GM18867 (cell line): ENCODE measurements at regions not wholly inside any gene's neighbourhood (a gene's known extent, or its start where the extent isn't known, plus 50 kb on each side); places are given as distances from the start of the nearest gene placed in this dataset.
"Not testable (repeated sequence)": the region's sequence is repeated elsewhere in the genome, so short reads cannot be mapped to it uniquely, and the experiment has no call there.

ENCODE experiments used
- ATAC-seq: cut with Tn5 transposase; IDR thresholded peaks from one replicate; pipeline ENCODE4 v1.9.1; 2021; ENCODE audit warnings: mild to moderate bottlenecking, moderate library complexity; ENCODE audit not compliant: unreplicated experiment

DNA sequence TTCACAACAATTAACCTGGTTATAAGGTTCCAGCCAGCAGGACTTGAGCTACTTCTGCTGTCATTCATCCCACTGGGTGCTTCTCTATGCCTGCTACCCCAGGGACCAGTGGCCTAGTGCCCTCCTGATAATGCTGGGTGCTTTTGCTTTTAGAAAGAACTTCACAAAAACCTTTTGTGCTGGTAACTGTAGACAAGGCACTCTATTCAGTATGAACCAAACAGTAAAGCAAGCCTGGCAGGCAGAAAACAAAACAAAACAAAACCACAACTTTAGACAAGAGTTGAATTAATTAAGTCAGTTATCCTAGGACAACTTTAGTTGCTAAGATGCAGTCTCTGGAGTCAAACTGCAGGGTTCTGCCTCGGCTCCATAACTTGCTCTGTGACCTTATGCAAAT lies 61.9 kb upstream of the ADGRL2 start:
- no peak for ATAC-seq

DNA sequence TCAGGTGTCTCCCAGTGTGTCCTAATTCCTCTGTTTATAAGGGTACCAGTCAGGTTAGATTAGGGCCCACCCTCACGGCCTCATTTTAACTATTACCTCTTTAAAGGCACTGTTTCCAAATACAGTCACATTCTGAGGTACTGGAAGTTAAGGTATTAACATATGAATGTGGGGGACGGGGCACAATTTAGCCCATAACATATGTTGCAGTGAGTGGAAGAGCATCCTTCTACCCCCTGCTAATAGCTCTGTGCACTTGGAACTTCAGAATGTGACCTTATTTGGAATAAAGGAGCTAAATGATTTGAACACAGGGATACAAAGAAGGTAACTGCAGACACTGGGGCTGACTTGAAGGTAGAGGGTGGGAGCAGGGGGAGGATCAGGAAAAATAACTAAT lies 67.3 kb upstream of the ADGRL2 start:
- ATAC-seq, result no peak

- no peak for ATAC-seq
Observed at GRCh38 chr1:81731989-81732388, 68.7 kb upstream of the ADGRL2 start.

DNA sequence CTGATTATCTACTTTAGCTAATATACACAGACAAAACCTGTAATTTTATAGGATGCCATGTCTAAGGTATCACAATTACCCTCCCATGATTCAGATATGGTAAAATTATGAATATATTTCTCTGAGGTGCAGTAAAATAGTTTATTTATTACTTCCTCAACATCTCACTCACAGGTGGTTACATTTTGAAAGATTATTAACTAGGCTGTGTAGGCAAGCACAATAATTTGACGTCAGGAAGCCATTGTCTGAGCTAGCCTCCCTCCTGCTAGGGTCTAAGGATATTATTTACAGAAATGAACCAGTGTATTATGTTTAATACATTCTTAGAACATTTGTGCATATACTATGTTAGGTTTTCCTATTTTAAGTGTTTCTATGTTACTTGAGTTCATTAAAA lies 69.9 kb upstream of the ADGRL2 start:
- no peak for ATAC-seq

DNA sequence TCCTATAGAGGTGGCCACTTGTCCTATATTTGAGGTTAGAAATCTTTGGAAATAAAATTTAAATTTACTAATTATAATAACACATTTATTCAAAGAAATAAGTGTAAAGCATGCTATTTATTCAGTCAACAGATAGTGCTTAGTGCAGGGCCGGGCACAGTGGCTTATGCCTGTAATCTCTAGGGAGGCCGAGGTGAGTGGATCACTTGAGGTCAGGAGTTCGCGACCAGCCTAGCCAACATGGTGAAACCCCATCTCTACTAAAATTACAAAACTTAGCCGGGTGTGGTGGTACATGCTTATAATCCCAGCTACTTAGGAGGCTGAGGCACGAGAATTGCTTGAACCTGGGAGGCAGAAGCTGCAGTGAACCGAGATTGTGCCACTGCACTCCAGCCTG lies 70.4 kb upstream of the ADGRL2 start:
- not testable (repeated sequence) for ATAC-seq

- no peak for ATAC-seq
Observed at GRCh38 chr1:81729818-81730217, 70.9 kb upstream of the ADGRL2 start.

- ATAC-seq, result no peak
Observed at GRCh38 chr1:81729239-81729638, 71.5 kb upstream of the ADGRL2 start.

DNA sequence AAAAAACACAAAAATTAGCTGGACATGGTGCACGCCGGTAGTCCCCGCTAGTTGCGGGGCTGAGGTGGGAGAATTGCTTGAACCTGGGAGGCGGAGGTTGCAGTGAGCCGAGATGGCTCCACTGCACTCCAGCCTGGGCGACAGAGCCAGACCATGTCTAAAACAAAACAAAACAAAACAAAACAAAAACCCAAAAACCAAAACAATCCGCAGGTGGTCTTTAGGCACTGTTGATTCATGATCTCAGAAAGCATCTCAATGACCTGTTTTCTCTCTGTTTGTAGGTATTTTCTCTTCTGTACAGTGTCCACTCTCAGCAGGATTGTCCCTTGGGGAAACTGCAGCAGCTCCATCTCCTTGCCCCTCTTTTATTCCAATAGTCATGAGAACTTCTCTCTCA lies 74.9 kb upstream of the ADGRL2 start:
- no peak for ATAC-seq

DNA sequence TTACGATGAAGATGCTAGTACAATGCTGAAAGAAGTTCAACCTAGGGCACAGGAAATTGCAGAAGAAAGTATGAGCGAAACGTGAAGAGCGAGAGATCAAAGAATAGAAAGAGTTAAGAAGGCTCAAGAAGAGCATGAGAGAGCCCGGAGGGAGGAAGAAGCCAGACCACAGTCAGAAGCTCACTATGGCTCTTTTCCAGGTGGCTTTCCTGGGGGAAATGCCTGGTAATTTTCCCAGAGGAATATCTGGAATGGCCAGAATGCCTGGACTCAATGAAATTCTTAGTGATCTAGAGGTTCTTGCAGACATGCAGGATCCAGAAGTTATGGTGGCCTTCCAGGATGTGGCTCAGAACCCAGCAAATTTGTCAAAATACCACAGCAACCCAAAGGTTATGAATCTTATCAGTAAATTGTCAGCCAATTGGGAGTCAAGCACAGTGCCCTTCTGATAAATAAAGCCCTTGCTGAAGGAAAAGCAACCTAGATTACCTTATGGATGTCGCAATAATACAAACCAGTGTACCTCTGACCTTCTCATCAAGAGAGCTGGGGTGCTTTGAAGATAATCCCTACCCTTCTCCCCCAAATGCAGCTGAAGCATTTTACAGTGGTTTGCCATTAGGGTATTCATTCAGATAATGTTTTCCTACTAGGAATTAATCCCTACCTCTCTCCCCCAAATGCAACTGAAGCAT lies 78.0 kb upstream of the ADGRL2 start:
- ATAC-seq, result not testable (repeated sequence)

DNA sequence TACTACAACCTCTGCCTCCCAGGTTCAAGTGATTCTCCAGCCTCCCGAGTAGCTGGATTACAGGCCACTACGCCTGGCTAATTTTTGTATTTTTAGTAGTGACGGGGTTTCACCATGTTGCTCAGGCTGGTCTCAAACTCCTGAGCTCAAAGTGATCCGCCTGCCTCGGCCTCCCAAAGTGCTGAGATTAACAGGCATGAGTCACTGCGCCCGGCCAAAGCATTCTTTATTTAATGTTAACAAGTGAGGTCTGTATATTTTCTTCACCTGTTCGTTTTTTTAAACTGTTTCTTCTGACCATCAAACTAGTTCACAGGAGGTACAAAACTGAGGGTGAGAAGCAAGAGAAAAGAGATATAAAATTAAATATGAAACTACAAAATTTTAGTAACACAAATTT lies 80.5 kb upstream of the ADGRL2 start:
- ATAC-seq, result not testable (repeated sequence)

DNA sequence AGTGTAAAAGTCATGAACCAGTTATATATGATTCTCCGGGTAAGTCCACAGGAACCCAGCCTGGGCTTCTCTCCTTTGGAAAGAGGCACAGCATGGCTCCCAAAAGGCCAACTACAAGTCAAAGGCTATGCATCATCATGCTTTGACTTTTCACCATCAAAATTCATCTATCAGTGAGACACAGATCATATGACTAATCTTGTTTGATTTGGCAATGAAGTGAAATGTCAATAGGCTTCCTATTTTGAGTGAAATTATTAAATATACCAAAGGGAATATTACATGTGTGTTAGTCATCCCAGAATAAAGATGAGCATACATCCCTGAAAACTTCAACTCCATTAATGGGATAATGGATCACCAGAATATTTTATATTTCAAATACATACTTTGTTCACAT lies 83.5 kb upstream of the ADGRL2 start:
- ATAC-seq, result no peak

- ATAC-seq, result no peak
Observed at GRCh38 chr1:81715391-81715790, 85.3 kb upstream of the ADGRL2 start.

GRCh38 chr1:81714636-81715035 lies 86.1 kb upstream of the ADGRL2 start:
- no peak for ATAC-seq

- no peak for ATAC-seq
Observed at GRCh38 chr1:81712425-81712824, 88.3 kb upstream of the ADGRL2 start.

DNA sequence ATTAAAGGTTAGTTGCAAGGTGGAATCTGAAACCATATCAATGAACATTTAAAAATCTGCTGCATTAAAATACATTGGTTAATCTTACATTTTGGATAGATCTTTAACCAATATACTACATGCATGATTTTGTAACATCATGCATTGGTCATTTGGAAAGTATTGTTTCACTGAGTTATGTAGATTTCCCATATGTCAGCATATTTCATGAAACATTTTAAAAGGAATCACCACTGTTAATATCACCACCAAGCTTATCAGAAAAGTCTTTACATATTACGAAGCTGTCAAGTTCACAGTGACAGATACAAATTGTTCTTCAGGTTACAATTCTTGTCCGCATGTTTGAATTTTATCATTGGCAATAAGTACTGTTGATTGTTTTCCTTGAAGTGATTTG lies 89.9 kb upstream of the ADGRL2 start:
- no peak for ATAC-seq

- no peak for ATAC-seq
Observed at GRCh38 chr1:81708250-81708649, 92.5 kb upstream of the ADGRL2 start.

DNA sequence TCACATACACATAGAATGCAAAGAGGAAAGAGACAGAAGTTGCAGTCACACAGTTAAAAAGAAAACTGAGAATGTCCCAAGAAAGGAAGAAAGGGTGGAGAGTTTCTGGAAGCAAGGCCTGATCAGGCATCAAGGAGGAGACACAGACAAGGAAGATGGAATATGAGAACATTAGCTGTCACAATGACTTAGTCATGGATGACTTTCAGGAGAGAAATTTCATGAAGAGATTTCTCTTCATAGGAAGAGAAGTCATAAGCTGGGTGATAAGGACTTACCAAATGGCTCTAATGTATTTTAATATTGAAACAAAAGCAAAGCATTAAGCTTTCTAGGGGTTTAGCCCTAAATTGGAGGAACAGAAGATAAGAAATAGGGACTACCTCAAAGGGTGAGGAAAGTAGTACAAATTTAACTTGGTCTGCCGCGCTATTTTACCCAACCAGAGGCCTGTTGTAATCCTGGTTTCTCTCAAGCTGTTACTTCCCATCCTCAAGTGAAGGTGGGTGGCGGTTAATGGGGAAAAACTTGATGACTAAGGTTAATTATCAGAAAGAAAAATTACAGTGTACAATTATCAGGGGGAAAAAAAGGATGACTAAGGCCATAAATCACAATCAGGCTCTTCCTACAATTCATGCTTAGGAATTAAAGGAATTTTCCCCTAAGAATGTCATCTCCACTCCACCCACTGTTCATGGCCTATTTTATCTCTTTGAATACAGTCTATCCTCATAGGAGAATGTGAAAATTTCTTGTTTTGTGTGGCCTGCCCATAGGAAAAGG lies 93.9 kb upstream of the ADGRL2 start:
- ATAC-seq, result no peak

DNA sequence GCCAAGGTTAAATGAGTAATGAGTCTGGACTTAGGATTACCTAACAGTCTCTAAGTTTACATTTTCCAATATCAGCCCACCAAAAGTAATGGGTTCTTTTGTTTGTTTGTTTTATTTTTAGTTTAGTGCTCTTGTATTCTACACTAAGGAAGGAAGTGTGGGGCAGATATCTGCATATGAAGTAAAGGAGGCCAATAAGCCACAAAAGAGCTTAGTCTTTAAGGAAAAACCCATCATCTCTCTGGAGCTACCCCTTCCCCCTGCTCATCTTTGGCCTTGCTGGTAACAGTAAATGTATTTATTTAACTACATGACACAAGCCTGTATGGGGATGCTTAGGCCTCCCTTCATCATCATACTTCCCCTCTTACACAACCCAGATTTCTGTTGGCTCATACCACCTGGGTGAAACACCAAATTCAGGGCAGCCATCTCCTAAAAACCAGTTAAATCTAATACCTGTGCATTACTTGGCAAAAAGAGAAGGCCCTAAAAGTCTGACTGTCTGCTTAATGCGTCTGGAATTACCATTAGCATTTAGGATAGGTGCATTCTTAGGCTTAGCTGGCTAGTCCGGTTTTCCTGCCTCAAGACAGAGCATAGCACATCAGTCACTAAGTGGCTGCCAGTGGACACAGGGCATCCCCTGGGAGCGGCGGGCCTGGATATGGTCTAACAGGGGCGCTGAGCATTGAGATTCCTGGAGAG lies 96.8 kb upstream of the ADGRL2 start:
- ATAC-seq, result no peak

- no peak for ATAC-seq
Observed at GRCh38 chr1:81703391-81703755, 97.4 kb upstream of the ADGRL2 start.

GRCh38 chr1:81702903-81703302 lies 97.8 kb upstream of the ADGRL2 start:
- ATAC-seq, result no peak

- ATAC-seq, result peak; percentile 55
Observed at GRCh38 chr1:81702079-81702715, 98.5 kb upstream of the ADGRL2 start.
